Astrocyte (in vitro differentiated cells and primary cell): ENCODE measurements at regions not wholly inside any gene's neighbourhood (a gene's known extent, or its start where the extent isn't known, plus 50 kb on each side); places are given as distances from the start of the nearest gene placed in this dataset.

Experiments used
- DNase-seq: peaks from one replicate; pipeline ENCODE4 v3.0.0-alpha.2; 2010; ENCODE audit warnings: low read depth
- FAIRE-seq: peaks from 2 replicates; lab custom pipeline; 2011; peaks lifted over from hg19 to GRCh38; lab: Jason Lieb, UNC
- H2AFZ ChIP-seq: 2 replicates; pipeline ENCODE4 v1.6.0; 2012; ENCODE audit warnings: low read depth, low read length, inconsistent platforms
- H3K27ac ChIP-seq: 2 replicates; pipeline ENCODE4 v1.5.1; 2011; ENCODE audit warnings: low read depth, low read length, inconsistent platforms
- H3K27me3 ChIP-seq: 2 replicates; pipeline ENCODE4 v1.6.0; 2011; ENCODE audit warnings: low read length, inconsistent platforms; ENCODE audit not compliant: insufficient read depth
- H3K36me3 ChIP-seq: 2 replicates; pipeline ENCODE4 v1.5.1; 2011; ENCODE audit warnings: low read length, inconsistent platforms; ENCODE audit not compliant: insufficient read depth
- H3K4me1 ChIP-seq: 2 replicates; pipeline ENCODE4 v1.5.1; 2011; ENCODE audit warnings: low read length, inconsistent platforms; ENCODE audit not compliant: insufficient read depth
- H3K4me2 ChIP-seq: 2 replicates; pipeline ENCODE4 v1.6.0; 2012; ENCODE audit warnings: low read length, inconsistent platforms
- H3K4me3 ChIP-seq: 2 replicates; pipeline ENCODE4 v1.5.1; 2011; ENCODE audit warnings: low read depth, mild to moderate bottlenecking, low read length, inconsistent platforms; ENCODE audit not compliant: insufficient read depth
- H3K79me2 ChIP-seq: 2 replicates; pipeline ENCODE4 v1.6.0; 2012; ENCODE audit warnings: mild to moderate bottlenecking, low read length, inconsistent platforms; ENCODE audit not compliant: insufficient read depth
- H3K9ac ChIP-seq: 2 replicates; pipeline ENCODE4 v1.6.0; 2012; ENCODE audit warnings: mild to moderate bottlenecking, low read length, inconsistent platforms
- H3K9me3 ChIP-seq: 2 replicates; pipeline ENCODE4 v1.5.1; 2012; ENCODE audit warnings: low read depth, mild to moderate bottlenecking, low read length, inconsistent platforms; ENCODE audit not compliant: insufficient read depth
- H4K20me1 ChIP-seq: 2 replicates; pipeline ENCODE4 v1.6.0; 2012; ENCODE audit warnings: low read length, inconsistent platforms; ENCODE audit not compliant: insufficient read depth
- H3K27ac Mint-ChIP-seq: one replicate; pipeline ENCODE4 v1.8.0; 2021; ENCODE audit warnings: mild to moderate bottlenecking, mixed read lengths; ENCODE audit not compliant: unreplicated experiment
- H3K27me3 Mint-ChIP-seq: one replicate; pipeline ENCODE4 v1.8.0; 2021; ENCODE audit warnings: low read depth, mixed read lengths; ENCODE audit not compliant: unreplicated experiment
- H3K36me3 Mint-ChIP-seq: one replicate; pipeline ENCODE4 v1.8.0; 2021; ENCODE audit warnings: low read depth, mixed read lengths; ENCODE audit not compliant: unreplicated experiment
- H3K4me1 Mint-ChIP-seq: one replicate; pipeline ENCODE4 v1.8.0; 2021; ENCODE audit warnings: low read depth, mixed read lengths; ENCODE audit not compliant: unreplicated experiment
- H3K4me3 Mint-ChIP-seq: one replicate; pipeline ENCODE4 v1.8.0; 2021; ENCODE audit warnings: mild to moderate bottlenecking, moderate library complexity, mixed read lengths; ENCODE audit not compliant: unreplicated experiment
- H3K9me3 Mint-ChIP-seq: one replicate; pipeline ENCODE4 v1.8.0; 2021; ENCODE audit warnings: mild to moderate bottlenecking, mixed read lengths; ENCODE audit not compliant: unreplicated experiment
- EZH2 ChIP-seq: IDR thresholded peaks from 2 replicates; pipeline ENCODE4 v1.6.1; 2012; ENCODE audit warnings: mild to moderate bottlenecking, low read length, inconsistent platforms; ENCODE audit not compliant: insufficient read depth
- TF ChIP-seq, protein P1 (sequence below): IDR thresholded peaks from 2 replicates; pipeline ENCODE4 v1.5.1; 2011; ENCODE audit warnings: low read depth, mild to moderate bottlenecking, inconsistent platforms, low read length, moderate library complexity; ENCODE audit not compliant: insufficient read depth

DNA sequence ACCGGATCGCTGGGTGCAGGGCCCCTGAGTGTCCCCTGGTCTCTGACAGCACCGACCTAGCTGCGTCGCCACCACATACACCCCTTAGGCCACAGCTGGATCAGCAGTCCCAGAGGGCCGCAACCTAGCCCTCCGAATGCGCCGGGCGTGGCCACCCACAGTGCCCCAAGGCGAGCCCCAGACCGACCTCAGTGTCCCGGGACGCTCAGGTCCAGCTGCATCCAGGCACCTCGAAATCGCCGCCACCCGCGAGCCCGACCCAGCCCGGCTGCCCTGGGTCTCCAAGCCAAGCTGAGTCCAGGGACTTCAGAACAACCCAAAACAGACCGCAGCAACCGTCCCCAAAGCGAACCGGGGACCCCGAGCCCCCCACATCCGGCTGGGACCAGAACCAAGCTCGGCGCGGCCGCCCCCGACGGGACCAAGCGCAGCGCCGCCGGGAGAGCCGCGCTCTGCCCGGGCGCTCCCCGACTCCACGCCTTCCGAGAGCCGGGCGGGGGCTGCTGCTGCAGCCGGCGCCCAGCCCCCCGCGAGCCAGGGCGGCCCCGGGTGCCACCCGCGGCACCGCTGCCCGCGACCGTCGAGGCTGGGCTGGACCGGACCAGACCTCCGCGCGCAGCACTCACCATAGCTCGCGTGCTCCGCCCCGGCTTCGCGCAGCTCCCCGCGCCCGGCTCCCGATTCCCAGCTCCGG lies 54.6 kb upstream of the ECE1 start:
- peak overlapping the region; percentile 100 for H3K4me2 ChIP-seq
- H3K4me3 ChIP-seq: peak overlapping the region; percentile 77
- Mint-ChIP-seq H3K27ac (no peak overlapping the region), H3K4me3 (peak overlapping the region; percentile 90), H3K9me3 (no peaks in the 10 kb centered on the region), H3K4me1 (peaks cover 27% of the 10 kb centered on the region), H3K27me3 (no peaks in the 10 kb centered on the region), H3K36me3 (no peaks in the 10 kb centered on the region)
- no peaks in the 10 kb centered on the region for H3K36me3 ChIP-seq
- TF ChIP-seq, protein P1, sequence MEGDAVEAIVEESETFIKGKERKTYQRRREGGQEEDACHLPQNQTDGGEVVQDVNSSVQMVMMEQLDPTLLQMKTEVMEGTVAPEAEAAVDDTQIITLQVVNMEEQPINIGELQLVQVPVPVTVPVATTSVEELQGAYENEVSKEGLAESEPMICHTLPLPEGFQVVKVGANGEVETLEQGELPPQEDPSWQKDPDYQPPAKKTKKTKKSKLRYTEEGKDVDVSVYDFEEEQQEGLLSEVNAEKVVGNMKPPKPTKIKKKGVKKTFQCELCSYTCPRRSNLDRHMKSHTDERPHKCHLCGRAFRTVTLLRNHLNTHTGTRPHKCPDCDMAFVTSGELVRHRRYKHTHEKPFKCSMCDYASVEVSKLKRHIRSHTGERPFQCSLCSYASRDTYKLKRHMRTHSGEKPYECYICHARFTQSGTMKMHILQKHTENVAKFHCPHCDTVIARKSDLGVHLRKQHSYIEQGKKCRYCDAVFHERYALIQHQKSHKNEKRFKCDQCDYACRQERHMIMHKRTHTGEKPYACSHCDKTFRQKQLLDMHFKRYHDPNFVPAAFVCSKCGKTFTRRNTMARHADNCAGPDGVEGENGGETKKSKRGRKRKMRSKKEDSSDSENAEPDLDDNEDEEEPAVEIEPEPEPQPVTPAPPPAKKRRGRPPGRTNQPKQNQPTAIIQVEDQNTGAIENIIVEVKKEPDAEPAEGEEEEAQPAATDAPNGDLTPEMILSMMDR: no peak
- TF ChIP-seq EZH2: no peak
- H3K27ac ChIP-seq: peak overlapping the region; percentile 48
- H4K20me1 ChIP-seq: peaks cover 48% of the 10 kb centered on the region
- H3K9me3 ChIP-seq: no peaks in the 10 kb centered on the region
- H3K79me2 ChIP-seq: peaks cover 54% of the 10 kb centered on the region
- DNase-seq (no peak), FAIRE-seq (no peak)
- peak overlapping the region; percentile 85 for H3K9ac ChIP-seq
- peak overlapping the region; percentile 73 for H2AFZ ChIP-seq
- H3K27me3 ChIP-seq: no peaks in the 10 kb centered on the region
- H3K4me1 ChIP-seq: peaks cover 39% of the 10 kb centered on the region

DNA sequence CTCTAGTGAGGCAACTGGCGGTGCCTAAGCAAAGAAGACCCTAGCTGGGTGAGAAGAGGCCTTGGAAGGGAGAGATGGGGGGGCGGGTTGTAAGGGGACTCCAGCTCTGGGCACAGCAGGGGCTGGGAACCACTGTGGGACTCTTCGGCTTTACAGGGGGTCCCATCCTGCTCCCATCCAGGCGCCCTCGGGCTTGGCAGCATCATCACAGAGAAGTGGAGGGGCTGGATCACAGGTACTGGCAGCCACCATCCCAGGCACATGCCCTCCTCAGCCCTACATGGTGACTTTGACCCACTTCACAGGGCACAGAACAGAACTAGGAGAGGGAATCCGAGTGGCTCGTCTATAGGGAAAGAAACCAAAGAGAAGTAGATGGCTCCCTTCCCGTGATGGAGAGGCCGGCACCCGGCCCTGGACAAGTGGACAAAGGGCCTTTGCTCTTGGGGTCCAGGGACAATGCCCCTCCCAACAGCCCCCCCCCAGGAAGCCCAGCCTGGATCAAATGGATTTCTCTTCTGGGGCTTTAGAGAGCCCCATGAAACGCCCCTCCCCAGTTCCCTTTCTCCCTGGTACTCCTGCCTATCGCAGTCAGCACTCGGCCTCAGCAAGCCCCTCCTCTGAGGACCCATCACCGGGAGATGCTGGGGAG lies 54.0 kb upstream of the ECE1 start:
- TF ChIP-seq, protein P1: no peak
- no peak for TF ChIP-seq EZH2
- Histone ChIP-seq H3K9me3 (no peaks in the 10 kb centered on the region), H4K20me1 (peaks cover 54% of the 10 kb centered on the region), H3K27me3 (no peaks in the 10 kb centered on the region), H3K4me1 (peaks cover 35% of the 10 kb centered on the region), H3K9ac (peak overlapping the region; percentile 85), H3K4me3 (peak overlapping the region; percentile 77), H3K4me2 (peak overlapping the region; percentile 100), H2AFZ (peak overlapping the region; percentile 73), H3K27ac (no peak overlapping the region), H3K79me2 (peaks cover 61% of the 10 kb centered on the region), H3K36me3 (no peaks in the 10 kb centered on the region)
- H3K4me3 Mint-ChIP-seq: peak overlapping the region; percentile 90
- no peaks in the 10 kb centered on the region for H3K27me3 Mint-ChIP-seq
- peaks cover 26% of the 10 kb centered on the region for H3K4me1 Mint-ChIP-seq
- no peak for DNase-seq
- FAIRE-seq: no peak
- peak overlapping the region; percentile 16 for H3K27ac Mint-ChIP-seq
- no peaks in the 10 kb centered on the region for H3K9me3 Mint-ChIP-seq
- no peaks in the 10 kb centered on the region for H3K36me3 Mint-ChIP-seq
